K562 (cell line): ENCODE measurements at regions not wholly inside any gene's neighbourhood (a gene's known extent, or its start where the extent isn't known, plus 50 kb on each side); places are given as distances from the start of the nearest gene placed in this dataset.

ENCODE experiments used
- ATF6 ChIP-seq: sonication (generic); formaldehyde crosslinking; IDR thresholded peaks from 2 replicates; pipeline ENCODE4 v1.4.0; 2020; ENCODE audit warnings: mild to moderate bottlenecking, missing genetic modification reagents
- CEBPB ChIP-seq: fragments of 450-650 bp; IDR thresholded peaks from 2 replicates; pipeline ENCODE4 v1.6.1; 2016; ENCODE audit warnings: missing genetic modification characterization, missing compliant biosample characterization
- EP300 ChIP-seq: IDR thresholded peaks from 2 replicates; pipeline ENCODE4 v1.6.1; 2012; ENCODE audit warnings: low read length, improper control_type of control experiment
- MAX ChIP-seq: sonication (generic); formaldehyde crosslinking; IDR thresholded peaks from 2 replicates; pipeline ENCODE4 v1.9.0; 2022; ENCODE audit warnings: mild to moderate bottlenecking, missing genetic modification reagents
- MTF1 ChIP-seq: fragments of 250-450 bp; sonication (Bioruptor Pico); IDR thresholded peaks from 2 replicates; pipeline ENCODE4 v1.9.0; 2021; ENCODE audit warnings: moderate library complexity, mild to moderate bottlenecking, inconsistent platforms, borderline replicate concordance
- POLR2A ChIP-seq: fragments of 450-650 bp; conservative IDR thresholded peaks from 2 replicates; pipeline ENCODE4 v1.6.1; 2016
- POLR2AphosphoS5 ChIP-seq: IDR thresholded peaks from 2 replicates; pipeline ENCODE4 v1.6.1; 2011; ENCODE audit warnings: mild to moderate bottlenecking, low read depth, low read length, moderate library complexity; ENCODE audit not compliant: control insufficient read depth, insufficient read depth
- RBM25 ChIP-seq: fragments of 200-400 bp; formaldehyde crosslinking; IDR thresholded peaks from 2 replicates; pipeline ENCODE4 v1.6.1; 2018; ENCODE audit warnings: low read length, low read depth, moderate library complexity; ENCODE audit not compliant: severe bottlenecking
- SIRT6 ChIP-seq: IDR thresholded peaks from one replicate; pipeline ENCODE4 v1.6.1; 2012; ENCODE audit warnings: low read depth, mild to moderate bottlenecking, control low read depth, inconsistent platforms, low read length, moderate library complexity
- SMAD4 ChIP-seq: fragments of 250-450 bp; sonication (Bioruptor Pico); conservative IDR thresholded peaks from 2 replicates; pipeline ENCODE4 v1.8.0; 2021; ENCODE audit warnings: inconsistent platforms, mild to moderate bottlenecking, moderate library complexity
- SRF ChIP-seq, 2 experiments: fragments of 250-450, 450-650 bp in 1 of 2; sonication (Bioruptor Pico) in 1 of 2; sonication (generic) in 1 of 2; formaldehyde crosslinking; IDR thresholded peaks; 2 replicates each; pipeline versions ENCODE4 v1.5.0 to v1.5.1; 2020 to 2022; ENCODE audit warnings: mild to moderate bottlenecking in 1 of 2, missing genetic modification reagents in 1 of 2
- ZFP30 ChIP-seq: fragments of 250-450 bp; sonication (Bioruptor Pico); IDR thresholded peaks from 2 replicates; pipeline ENCODE4 v1.8.0; 2022; ENCODE audit warnings: moderate library complexity, mild to moderate bottlenecking, inconsistent platforms, borderline replicate concordance
- ZSCAN29 ChIP-seq: fragments of 450-650 bp; IDR thresholded peaks from 2 replicates; pipeline ENCODE4 v1.6.1; 2017
- TF ChIP-seq, protein P1 (sequence below): sonication (generic); formaldehyde crosslinking; IDR thresholded peaks from 2 replicates; pipeline ENCODE4 v1.5.0; 2020; ENCODE audit warnings: missing genetic modification reagents

DNA sequence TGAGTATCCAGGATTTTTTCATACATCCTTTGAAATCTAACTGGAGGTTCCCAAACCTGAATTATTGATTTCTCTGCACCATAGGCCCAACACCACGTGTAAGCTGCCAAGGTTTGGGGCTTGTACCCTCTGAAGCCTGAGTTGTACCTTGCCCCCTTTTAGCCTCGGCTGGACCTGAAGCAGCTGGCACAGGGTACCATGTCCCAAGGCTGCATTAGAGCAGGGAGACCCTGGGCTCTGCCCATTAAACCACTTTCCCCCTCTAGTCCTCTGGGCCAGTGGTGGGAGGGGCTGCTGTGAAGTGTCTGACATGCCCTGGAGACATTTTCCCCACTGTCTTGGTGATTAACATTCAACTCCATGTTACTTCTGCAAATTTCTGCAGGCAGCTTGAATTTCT, 532.9 kb upstream of the NUDT12 start:
- TF ChIP-seq CEBPB (tag): no peak
- TF ChIP-seq RBM25: no peak
- no peak for TF ChIP-seq ZFP30 (CRISPR knock-in tag)
- no peak for TF ChIP-seq MAX (CRISPR knock-in tag)
- TF ChIP-seq MTF1 (CRISPR knock-in tag): no peak
- TF ChIP-seq POLR2AphosphoS5: no peak
- no peak for TF ChIP-seq ATF6 (CRISPR knock-in tag)
- TF ChIP-seq SMAD4 (CRISPR knock-in tag): no peak
- no peak for TF ChIP-seq SRF (CRISPR knock-in tag; IDR thresholded peaks at IDR 0.05)
- TF ChIP-seq, protein P1, sequence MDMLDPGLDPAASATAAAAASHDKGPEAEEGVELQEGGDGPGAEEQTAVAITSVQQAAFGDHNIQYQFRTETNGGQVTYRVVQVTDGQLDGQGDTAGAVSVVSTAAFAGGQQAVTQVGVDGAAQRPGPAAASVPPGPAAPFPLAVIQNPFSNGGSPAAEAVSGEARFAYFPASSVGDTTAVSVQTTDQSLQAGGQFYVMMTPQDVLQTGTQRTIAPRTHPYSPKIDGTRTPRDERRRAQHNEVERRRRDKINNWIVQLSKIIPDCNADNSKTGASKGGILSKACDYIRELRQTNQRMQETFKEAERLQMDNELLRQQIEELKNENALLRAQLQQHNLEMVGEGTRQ: no peak
- TF ChIP-seq SIRT6: no peak
- TF ChIP-seq ZSCAN29: no peak
- TF ChIP-seq EP300: no peak
- TF ChIP-seq POLR2A: no peak
